ENCODE measurements at regions not wholly inside any gene's neighbourhood (a gene's known extent, or its start where the extent isn't known, plus 50 kb on each side); places are given as distances from the start of the nearest gene placed in this dataset.
"Not testable (repeated sequence)": the region's sequence is repeated elsewhere in the genome, so short reads cannot be mapped to it uniquely, and the experiment has no call there.

DNA sequence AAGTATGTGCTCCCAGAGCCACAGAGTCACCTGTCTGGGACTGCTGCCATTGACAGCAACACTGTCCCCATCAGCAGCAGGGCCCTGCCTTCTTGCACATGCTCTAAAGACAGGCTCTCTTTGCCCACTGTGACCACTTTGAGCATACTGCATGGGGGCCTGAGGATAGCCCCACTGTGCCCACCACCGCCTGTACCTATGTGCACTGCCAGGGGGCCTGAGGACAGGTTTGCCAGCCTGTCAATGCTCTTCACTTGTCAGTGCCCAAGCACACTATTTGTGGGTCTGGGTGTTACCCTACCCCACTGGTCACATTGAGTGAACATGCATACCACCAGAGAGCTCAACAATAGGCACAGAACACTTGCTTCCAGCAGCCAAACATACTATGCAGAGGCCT lies 1137.0 kb upstream of the FANCL start:
- no peak for FAIRE-seq

GRCh38 chr2:59366288-59366687 lies 1125.2 kb upstream of the FANCL start:
- FAIRE-seq, result no peak

GRCh38 chr2:59354498-59354897 lies 1113.4 kb upstream of the FANCL start:
- FAIRE-seq, result no peak

GRCh38 chr2:59353306-59353921 lies 1112.3 kb upstream of the FANCL start:
- no peak for FAIRE-seq

DNA sequence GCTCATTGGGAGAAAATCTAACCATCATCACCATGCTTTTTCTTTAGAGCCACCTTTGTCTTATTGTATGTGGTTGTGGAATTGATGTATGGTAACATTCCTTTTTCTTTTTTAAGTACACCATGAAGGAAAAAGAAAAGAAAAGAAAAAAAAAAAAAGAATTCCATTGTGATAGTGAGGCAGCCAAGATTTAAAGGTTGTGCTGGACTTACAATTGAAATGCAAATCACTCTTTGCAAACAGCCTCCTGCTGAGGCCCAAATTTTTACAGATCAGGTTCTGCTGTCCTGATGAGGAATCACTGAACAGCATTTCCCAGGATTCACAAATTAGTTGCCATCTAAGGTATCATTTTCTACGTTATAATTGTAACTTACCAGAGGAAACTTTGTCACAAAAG lies 1101.0 kb upstream of the FANCL start:
- FAIRE-seq, result no peak

DNA sequence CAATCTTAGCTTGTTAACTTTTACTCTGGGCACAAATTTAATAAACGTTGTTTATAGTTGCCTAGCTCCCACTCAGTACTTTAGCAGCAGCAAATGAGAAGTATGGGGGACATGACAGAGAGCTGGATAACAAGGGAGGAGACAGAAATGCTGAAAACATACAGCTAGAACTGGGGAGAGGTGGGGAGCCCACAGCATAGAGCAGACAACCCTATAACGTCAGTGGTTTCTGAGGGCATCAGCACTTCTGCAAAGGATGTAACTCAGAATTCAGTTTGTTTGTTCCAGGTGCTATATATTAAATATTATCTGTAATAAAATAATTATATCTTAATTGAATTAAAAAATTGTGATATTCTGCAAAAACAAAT lies 1098.7 kb upstream of the FANCL start:
- no peak for FAIRE-seq

DNA sequence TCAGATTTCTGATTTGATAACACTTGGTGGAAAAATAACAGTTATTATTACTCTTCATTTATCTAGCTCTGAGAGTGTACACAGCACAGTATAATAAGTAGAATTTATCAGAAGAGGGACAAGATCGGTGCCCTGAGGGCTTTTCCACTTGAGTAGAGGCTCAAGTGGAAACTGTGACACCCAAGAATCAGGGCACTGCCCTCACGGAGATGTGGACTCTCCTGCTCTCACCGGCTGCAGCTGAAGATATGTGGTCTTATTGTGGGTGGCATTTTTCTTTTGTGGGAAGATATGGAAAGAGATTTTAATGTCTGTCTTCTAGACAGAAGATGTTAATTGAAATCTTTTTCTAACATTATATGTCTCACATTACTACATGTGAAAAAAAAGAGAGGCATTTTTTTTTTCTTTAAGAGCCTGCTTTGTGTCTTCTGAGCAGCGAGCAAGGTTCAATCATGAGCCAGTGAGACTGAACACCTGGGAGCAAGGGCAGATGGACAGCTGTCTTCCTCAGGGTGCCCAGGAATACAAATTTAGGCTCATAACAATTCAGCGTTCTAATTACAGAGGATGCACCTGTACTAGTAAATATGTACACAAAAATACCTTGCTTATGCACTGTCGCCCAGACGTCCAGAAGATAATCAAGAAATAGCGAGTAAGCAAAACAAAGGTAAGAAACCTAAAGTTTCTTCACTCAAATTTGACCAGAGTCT lies 1098.2 kb upstream of the FANCL start:
- FAIRE-seq, result no peak

DNA sequence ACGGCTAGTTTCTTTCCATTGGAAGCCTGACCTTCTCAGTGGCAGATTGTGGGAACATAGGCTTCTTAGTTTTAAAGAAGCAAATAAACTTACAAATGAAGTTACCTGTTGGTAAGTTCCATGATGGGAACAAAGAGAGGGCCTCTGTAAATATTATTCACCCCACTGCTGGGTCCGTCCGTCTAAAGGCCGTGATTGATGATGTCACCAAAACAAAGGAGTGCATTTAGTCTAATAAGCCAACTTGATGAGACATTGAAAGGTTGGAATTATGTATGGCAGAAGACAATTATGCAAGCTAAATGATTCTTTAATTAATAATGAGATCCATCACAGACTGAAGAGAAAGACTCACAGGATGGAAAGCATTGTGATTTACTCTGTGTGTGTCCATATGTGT lies 1091.9 kb upstream of the FANCL start:
- FAIRE-seq, result no peak

- not testable (repeated sequence) for FAIRE-seq
These were observed 1085.6 kb upstream of the FANCL start for GRCh38 chr2:59326581-59327365.

GRCh38 chr2:59322870-59323269 lies 1081.7 kb upstream of the FANCL start:
- no peak for FAIRE-seq

DNA sequence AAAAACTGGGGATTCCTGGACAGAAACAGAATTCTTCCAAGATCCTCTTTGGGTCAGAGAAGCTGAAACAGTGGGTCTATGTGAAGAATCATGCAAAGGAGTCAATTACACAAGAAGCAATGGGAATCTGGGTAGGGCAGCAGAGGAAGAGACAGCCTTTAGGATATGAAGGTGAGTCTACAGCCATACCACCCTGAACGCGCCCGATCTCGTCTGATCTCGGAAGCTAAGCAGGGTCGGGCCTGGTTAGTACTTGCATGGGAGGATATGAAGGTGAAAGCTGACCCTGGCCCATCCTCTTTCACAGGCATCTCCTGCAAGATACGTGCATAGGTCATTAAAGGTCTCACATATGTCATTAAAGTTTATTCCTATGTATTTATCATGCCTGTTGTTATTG lies 1080.9 kb upstream of the FANCL start:
- no peak for FAIRE-seq

GRCh38 chr2:59314031-59314766 lies 1073.1 kb upstream of the FANCL start:
- no peak for FAIRE-seq

GRCh38 chr2:59312967-59313940 lies 1072.1 kb upstream of the FANCL start:
- no peak for FAIRE-seq

- FAIRE-seq, result no peak
These were observed 1070.9 kb upstream of the FANCL start for GRCh38 chr2:59312029-59312428.

- FAIRE-seq, result no peak
These were observed 1067.0 kb upstream of the FANCL start for GRCh38 chr2:59308108-59308507.

DNA sequence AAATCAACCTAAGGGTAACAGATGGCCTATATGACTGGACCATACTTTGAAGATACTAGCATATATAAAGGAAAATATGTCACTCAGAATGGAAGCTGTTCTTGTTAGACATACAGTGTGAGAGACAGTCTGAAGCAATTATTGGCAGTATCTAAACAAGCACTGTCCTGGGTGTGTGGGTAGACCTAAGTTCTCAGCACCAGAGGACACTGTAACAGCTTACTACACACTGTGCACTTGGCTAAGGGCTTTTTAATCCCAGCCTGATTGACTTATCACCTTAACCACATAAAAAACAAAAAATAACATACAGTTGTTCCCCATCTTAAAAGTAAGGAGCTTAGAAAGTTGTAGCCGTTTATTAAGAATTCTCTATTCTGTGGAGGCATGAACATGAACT lies 1066.1 kb upstream of the FANCL start:
- no peak for FAIRE-seq

DNA sequence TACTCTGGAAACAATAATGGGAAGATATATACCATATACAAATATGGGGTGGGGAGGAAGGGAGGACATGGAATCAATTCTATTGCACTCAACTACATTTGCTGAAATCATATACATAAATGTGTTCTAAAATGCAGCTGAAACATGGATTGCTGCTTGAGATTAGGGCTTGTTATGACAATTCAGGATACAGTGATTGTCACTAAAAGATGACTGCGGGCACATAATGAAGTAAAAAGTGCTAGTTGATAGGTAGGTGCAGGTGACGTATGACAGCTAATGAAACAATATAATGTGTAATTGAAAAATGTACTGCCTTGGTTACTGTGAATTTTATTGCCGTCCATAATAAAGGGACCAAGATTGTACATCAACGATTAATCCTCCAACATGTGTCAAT lies 1062.1 kb upstream of the FANCL start:
- FAIRE-seq, result no peak

- no peak for FAIRE-seq
These were observed 1061.6 kb upstream of the FANCL start for GRCh38 chr2:59302683-59303082.

- peak; percentile 87 for FAIRE-seq
These were observed 1060.6 kb upstream of the FANCL start for GRCh38 chr2:59301466-59302402.

GRCh38 chr2:59297816-59298215 lies 1056.7 kb upstream of the FANCL start:
- FAIRE-seq, result no peak

DNA sequence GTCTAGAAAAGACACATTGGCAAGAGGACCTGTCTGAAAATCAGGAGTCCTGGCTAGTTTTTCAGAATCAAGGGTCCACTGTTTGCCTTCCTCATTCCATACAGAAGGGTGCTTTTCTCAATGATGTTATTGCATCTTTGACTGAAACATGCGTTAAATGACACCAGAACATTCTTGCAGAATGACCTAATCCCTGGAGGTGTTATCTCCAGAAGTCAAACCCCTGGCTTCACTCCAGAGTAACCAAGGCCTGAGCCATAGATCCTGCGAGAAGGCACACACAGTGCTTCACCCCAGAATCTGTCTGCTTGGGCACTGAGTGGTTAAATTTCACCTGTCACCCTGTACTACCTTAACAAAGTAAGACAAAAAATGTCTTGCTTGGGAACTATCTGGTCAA lies 1055.2 kb upstream of the FANCL start:
- FAIRE-seq, result no peak

All from islet of Langerhans (tissue), 1 donor.